ENCODE measurements at regions not wholly inside any gene's neighbourhood (a gene's known extent, or its start where the extent isn't known, plus 50 kb on each side); places are given as distances from the start of the nearest gene placed in this dataset.
"Not testable (repeated sequence)": the region's sequence is repeated elsewhere in the genome, so short reads cannot be mapped to it uniquely, and the experiment has no call there.

GRCh38 chr4:104641418-104641817 is 146.7 kb upstream of the CXXC4 start:
- DNase-seq = no peak
- intact Hi-C loops (cut with DNase I; ENCODE audit: low total_unique reads) = no loop called here
- no peaks in the 10 kb centered on the region for H3K9me3 ChIP-seq
- no peak overlapping the region for H3K27ac ChIP-seq
- no peaks in the 10 kb centered on the region for H3K4me1 ChIP-seq
- TF ChIP-seq CTCF (IDR thresholded peaks at IDR 0.05) = no peak
- no peak overlapping the region for H3K4me3 ChIP-seq
- H3K27me3 ChIP-seq = no peaks in the 10 kb centered on the region
- H3K36me3 ChIP-seq = no peaks in the 10 kb centered on the region

- Histone ChIP-seq H3K36me3 (no peaks in the 10 kb centered on the region), H3K9me3 (no peaks in the 10 kb centered on the region), H3K27ac (no peak overlapping the region), H3K4me3 (no peak overlapping the region), H3K4me1 (no peaks in the 10 kb centered on the region), H3K27me3 (no peaks in the 10 kb centered on the region)
- no peak for DNase-seq
- TF ChIP-seq CTCF (IDR thresholded peaks at IDR 0.05) = no peak
- intact Hi-C loops (cut with DNase I; ENCODE audit: low total_unique reads) = no loop called here
Observed at GRCh38 chr4:104642521-104642920, 147.8 kb upstream of the CXXC4 start.

GRCh38 chr4:104643805-104644204 is 149.1 kb upstream of the CXXC4 start:
- H3K9me3 ChIP-seq = no peaks in the 10 kb centered on the region
- no peaks in the 10 kb centered on the region for H3K36me3 ChIP-seq
- intact Hi-C loops (cut with DNase I; ENCODE audit: low total_unique reads) = no loop called here
- no peak for DNase-seq
- no peaks in the 10 kb centered on the region for H3K27me3 ChIP-seq
- H3K4me3 ChIP-seq = no peak overlapping the region
- no peak for TF ChIP-seq CTCF (IDR thresholded peaks at IDR 0.05)
- no peaks in the 10 kb centered on the region for H3K4me1 ChIP-seq
- H3K27ac ChIP-seq = no peak overlapping the region

- Histone ChIP-seq H3K36me3 (no peaks in the 10 kb centered on the region), H3K27me3 (no peaks in the 10 kb centered on the region), H3K9me3 (peaks cover 0 to 11% (median 3%) of the 10 kb centered on the region in 3 donors), H3K27ac (no peak overlapping the region), H3K4me3 (no peak overlapping the region), H3K4me1 (no peaks in the 10 kb centered on the region)
- intact Hi-C loops (cut with DNase I; ENCODE audit: low total_unique reads) = no loop called here
- DNase-seq = no peak
- no peak for TF ChIP-seq CTCF (IDR thresholded peaks at IDR 0.05)
Observed at GRCh38 chr4:104649631-104650030, 154.9 kb upstream of the CXXC4 start.

GRCh38 chr4:104662269-104662668 is 167.6 kb upstream of the CXXC4 start:
- H3K9me3 ChIP-seq; H3K4me3 ChIP-seq; DNase-seq; intact Hi-C loops (cut with DNase I; ENCODE audit: low total_unique reads); H3K27ac ChIP-seq; H3K4me1 ChIP-seq; H3K36me3 ChIP-seq; H3K27me3 ChIP-seq: not testable (repeated sequence)

GRCh38 chr4:104677116-104677515 is 182.4 kb upstream of the CXXC4 start:
- DNase-seq = no peak
- Histone ChIP-seq H3K9me3 (no peaks in the 10 kb centered on the region), H3K4me3 (no peak overlapping the region), H3K4me1 (no peaks in the 10 kb centered on the region), H3K27ac (no peak overlapping the region), H3K27me3 (no peaks in the 10 kb centered on the region), H3K36me3 (no peaks in the 10 kb centered on the region)
- TF ChIP-seq CTCF (IDR thresholded peaks at IDR 0.05) = no peak
- intact Hi-C loops (cut with DNase I; ENCODE audit: low total_unique reads) = no loop called here

Measured in tibial artery (tissue), 4 donors.